GM21381 (cell line): ENCODE measurements at regions not wholly inside any gene's neighbourhood (a gene's known extent, or its start where the extent isn't known, plus 50 kb on each side); places are given as distances from the start of the nearest gene placed in this dataset.
"Not testable (repeated sequence)": the region's sequence is repeated elsewhere in the genome, so short reads cannot be mapped to it uniquely, and the experiment has no call there.

Experiments
- ATAC-seq: cut with Tn5 transposase; IDR thresholded peaks from one replicate; pipeline ENCODE4 v1.9.1; 2021; ENCODE audit warnings: mild to moderate bottlenecking, moderate library complexity; ENCODE audit not compliant: unreplicated experiment

DNA sequence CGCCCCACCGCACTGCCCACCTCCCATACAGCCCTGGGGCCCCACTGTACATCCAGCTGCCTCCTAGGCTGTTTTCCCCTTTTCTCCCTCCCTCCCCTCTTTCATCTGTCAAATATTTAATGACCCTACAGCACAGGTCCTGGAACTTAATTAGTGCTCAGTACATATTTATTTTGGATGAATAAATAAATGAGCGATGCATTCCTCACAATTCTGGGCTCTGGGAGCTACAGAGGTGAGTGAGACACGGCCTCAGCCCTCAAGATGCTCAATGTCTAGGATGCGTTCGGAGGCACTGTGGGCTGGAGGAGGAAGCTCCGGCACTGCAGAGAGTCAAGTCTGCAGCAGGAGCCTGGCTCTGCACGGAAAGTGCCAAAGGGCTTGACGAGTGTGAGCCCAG is 175.0 kb downstream of the FAM43A start:
- no peak for ATAC-seq

DNA sequence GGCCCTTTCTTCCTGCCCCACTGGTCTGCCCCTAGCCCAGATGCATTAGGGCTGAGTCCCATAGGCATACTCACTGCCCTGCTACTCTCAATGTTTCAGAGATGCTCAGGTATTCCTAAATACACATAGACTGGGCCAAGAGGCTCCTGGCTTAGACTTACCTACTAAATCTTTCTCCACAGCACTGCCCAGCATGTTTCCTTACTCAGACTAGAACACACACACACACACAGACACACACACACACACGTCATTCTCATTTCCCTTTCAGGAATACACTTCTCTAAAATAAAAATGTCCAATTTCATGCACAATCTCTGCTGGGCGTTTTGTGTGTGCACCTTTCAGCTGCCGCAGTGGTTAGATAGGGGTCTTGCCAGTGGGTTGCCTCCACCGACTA is 175.7 kb downstream of the FAM43A start:
- ATAC-seq: no peak

DNA sequence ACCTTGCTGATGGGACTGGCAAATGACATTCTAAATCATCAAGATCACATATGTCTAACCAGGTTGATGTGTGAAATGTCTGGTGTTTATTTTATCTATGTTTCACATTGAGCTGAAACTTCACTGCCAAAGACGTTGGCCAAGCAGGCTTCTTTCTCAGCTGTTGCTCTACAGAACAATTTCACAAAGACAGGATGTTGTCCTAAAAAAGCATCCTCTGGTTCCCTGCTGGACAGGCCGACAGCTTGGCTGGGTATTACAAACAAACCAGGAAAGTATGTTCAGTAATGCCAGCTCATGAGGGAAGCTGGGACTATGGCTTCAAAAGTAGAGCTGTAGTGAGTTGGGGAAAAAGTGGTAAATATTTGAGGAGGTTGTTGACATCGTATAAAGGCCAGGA is 179.4 kb downstream of the FAM43A start:
- no peak for ATAC-seq

DNA sequence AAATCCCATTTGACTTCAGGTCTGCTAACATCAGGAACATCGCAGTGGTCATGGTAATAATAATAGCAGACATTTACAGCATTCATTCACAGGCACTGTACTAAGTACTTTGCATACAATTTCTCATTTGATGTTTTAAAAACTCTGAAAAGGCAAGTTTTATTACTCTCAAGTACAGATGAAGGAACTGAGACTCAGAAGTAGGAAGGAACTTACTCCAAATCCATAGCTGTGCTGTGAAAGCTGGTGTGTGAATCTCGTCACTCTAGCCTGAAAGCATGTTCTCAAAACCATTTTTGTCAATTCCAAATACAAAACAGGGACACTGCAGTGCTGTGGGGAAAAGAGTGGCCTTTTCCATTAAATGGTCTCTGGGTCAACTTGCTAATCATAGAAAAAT is 179.9 kb downstream of the FAM43A start:
- ATAC-seq: no peak

DNA sequence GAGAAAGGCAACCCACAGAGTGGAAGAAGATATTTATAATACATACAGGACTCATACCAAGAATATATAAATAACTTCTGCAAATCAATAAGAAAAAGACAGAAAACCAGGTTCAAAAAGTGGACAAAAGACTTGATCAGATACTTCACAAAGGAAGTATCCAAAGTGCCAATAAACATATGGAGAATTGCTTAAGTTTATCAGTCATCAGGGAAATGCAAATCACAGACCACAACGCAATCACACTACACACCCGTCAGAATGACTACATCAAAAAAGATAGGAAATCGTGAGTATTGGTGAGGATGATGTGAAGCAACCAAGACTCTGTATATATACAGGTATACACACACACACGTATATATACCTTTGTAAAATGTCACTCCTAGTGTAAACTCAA is 180.6 kb downstream of the FAM43A start:
- no peak for ATAC-seq

DNA sequence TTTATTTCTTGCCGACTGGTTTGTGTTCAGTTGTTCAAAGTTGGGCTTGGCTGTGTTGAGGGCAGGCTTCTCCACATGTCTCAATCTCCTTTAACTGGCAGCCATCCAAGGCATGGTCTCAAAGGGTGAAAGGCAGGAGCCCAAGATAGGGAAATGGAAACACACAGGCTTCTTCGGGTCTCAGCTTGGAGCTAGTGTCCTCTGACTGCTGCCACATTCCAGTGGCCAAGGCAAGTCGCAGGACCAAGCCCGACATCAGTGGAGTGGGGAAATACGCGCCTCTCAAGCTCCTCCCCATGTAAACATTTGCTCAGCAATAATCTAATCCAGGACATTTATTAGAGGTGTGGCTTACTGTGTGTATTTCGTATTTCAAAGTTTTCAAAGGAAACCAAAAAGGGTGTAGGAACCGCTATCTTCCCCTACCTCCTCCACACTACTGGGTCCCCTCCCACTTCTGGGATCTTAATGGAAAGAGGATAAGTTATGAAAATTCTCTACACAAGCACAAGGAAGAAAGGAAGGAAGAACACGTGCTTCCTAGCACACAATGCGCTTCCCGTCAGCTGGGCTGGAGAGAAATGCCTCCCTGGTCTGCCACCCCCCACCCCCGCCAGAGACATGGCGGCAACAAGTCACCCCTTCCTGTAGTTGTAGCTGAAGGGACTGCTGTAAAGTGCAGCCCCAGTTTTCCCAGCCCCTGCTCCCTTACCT is 181.7 kb downstream of the FAM43A start:
- no peak for ATAC-seq

DNA sequence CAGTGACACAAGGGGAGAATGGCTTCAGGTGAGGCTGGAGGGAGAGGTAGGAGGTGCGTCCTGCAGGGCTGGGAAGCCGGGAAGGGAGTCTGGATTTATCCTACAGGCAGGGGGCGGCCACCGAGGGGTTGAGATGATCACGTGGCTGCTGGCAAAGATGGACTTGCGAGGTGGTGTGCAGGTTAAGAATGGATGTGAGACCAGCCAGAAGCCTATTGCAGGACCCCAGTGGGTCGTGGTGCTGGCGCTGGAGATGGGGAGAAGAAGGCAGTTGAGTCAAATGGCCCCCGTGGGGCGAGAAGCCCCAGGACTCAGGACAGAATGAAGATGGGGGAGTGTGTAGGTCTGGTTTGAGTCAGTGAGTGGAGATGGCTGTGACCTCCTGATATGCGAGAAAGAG is 183.1 kb downstream of the FAM43A start:
- ATAC-seq: no peak

DNA sequence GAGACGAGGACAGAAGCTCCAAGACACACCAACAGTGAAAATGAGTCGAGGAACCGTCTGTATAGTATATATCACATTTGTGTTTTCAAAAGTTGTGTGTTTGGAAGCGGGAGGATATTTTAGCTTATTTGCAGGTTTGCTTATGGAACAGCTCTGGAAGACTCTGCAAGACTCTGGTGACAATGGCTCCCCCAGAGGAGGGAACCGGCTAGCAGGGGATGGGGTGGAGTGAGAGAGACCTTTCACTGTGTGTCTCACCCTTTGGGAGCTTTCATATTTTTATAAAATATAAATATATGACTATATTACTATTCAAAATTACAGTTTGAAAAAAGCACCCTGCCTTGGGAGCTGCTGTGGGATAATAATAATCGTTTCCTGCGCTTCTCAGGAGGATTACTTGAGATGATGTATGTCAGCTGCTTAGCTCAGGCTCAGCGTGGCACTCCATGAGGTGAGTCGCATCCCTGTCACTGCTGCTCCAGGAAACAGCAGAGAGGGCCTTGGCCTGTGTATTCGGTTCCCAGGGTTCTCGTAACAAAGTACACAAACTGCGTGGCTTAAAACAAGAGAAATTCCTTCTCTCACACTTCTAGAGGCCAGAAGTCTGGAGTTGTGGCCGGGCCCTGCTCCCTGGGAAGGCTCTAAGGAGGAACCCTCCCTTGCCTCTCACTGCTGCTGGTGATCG is 183.9 kb downstream of the FAM43A start:
- ATAC-seq: no peak

DNA sequence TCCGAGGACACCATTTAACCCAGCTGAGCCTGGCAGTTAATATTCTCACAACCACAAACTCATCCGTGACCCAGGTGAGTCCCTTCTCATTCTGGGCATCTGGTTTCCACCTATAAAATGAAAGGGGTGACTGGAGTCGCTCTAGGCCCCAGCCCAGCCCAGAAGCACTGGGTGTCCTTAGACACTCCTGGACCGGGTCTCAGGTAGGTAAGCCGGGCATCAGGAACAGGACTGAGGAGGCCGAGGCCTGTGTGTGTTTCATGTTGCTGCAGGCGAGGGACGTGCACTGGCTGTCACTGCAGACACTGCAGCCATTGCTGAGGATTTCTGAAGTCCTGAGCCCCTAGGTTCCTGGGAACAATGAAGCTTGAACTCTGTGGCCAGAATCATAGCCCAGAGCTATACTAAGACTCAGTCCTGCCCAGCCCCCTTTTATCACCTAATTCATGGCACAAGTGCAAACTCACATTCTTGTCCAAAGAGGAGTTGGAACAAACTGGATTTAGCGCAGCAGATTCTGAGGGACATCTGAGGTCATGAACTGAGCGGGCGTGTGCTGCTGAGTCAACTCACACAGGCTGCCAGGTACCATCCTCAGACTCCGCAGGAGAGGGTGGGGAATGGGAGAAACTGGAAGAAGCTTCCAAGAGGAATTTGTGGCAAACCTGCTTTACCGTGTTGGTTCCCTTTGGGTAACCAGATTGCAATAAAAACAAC is 184.9 kb downstream of the FAM43A start:
- no peak for ATAC-seq

DNA sequence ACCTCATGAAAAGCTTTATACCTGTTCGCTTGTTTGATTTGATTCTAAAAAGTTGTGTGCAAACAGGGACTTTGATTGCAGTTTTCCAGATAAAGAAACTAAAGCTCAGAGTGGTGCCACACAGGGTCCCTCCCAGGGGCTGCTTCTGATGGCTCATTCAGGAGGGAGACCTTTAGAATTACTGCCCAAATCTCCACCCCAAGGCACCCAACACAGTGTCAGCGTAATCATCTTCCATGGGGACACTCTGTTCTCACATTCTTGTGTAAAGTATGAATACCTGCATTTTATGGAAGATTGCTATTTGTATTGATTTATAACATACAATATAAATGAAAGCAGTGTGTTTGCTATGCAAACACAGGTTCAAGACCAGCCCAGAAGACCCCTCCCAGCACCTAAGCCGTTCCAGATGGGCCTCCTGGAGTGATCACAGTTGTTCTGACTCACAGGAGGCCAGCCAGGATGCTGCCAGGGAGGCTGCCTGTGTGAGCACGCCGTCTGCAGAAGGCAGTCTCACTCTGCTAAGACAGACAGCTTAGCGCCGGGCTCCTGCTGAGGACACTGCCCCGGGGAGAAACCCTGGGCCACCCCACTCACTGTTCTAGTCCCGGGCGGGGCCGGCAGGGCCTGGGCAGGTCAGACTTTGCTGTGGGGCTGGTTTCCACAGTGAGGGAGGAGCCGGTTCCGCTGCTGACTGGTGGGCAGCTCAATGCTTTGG is 185.6 kb downstream of the FAM43A start:
- ATAC-seq: no peak

DNA sequence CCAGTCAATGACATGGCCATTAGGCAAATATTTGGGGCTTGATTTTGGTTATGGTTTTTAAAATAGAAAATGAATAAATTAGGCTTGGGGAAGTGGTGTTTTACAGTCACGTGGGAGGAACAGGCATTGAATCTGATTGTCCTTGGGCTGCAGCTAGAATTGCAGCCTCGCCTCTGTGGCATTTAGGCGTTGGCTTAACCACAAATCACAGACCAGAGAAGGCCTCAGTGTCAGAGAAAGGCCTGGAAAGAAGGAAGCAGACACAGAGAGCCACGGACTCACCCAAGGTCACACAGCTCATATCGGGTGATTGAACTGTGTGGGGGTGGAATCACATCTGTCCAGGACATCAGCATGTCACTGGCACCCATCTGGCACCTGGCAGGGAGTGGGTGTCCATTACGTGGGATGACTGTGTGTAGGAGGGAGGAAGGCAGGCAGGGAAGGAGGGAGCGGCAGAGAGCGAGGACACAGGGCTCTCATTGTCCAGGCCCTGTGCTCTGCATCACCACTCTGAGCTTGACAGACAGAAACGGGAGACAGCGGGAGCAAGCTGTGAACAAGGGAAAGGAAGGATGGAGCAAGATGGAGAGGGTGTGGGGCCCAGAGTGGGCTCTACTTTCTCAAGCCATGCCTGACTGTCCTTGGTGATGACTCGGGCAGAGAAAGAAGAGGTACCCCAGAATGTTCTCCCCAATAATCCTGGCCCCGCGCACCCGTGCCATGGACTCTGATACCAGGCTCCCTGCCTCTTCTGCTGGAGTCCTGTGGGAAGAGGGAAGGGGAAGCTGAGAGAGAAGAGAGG is 186.4 kb downstream of the FAM43A start:
- ATAC-seq: no peak

DNA sequence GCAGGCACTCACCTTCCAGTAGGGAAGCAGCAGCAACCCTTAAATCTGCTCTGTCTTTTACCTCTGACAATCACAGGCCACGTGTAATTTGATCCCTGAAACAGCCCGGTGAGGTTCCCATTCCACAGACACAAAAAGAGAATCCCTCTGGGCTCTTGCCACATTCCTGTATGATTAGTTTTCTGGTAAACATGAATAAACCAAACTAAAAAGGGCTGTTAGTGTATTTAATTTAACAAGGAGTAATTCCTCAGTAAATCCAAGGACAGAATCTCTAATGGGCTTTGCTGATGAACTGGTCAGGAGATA is 186.9 kb downstream of the FAM43A start:
- ATAC-seq: no peak

DNA sequence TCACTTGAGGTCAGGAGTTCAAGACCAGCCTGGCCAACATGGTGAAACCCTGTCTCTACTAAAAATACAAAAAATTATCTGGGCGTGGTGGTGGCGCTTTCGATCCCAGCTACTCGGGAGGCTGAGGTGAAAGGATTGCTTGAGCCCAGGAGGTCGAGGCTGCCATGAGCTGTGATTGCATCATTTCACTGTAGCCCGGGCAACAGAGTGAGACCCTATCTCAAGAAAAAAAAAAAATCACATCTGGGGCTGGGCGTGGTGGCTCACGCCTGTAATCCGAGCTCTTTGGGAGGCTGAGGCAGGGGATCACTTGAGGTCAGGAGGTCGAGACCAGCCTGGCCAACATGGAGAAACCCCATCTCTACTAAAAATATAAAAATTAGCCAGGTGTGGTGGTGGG is 187.8 kb downstream of the FAM43A start:
- not testable (repeated sequence) for ATAC-seq

DNA sequence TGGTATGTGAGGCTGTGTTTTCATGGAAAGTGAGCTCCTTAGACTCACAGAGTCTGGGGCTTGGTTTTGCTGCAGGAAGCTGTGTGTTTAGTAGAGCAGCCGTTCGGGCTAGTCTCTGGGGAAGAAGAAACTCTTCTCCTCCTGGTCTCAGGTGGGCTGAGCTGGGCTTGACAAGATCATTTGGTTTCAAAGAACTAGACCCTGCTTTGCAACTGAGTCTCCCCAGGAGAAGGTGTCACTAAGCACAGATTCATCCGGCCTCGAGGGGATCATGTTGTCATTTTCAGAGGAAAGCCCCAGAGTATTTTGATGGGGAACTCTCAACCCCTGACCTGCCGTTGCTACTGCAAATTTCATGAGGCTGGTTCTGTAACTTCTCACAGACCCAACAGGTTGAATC is 188.5 kb downstream of the FAM43A start:
- ATAC-seq: no peak

DNA sequence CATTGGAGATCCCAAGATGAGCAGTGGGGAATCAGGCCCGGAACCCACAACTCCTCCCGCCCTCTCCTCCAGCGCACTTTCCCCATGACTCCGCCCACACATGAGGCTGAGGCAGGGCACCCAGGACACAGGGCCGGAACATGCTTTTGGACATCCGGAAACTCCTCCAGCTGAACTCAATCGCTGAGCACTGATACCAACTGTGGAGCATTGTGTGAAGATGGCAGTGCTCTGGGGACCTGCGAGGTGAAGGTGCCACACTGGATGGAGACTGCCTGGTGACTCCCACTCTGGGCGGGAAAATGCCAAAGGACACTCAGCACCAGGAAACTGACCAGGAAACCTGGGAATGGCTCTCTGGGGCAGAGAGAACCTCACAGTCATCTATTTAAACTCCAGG is 189.1 kb downstream of the FAM43A start:
- ATAC-seq: no peak

DNA sequence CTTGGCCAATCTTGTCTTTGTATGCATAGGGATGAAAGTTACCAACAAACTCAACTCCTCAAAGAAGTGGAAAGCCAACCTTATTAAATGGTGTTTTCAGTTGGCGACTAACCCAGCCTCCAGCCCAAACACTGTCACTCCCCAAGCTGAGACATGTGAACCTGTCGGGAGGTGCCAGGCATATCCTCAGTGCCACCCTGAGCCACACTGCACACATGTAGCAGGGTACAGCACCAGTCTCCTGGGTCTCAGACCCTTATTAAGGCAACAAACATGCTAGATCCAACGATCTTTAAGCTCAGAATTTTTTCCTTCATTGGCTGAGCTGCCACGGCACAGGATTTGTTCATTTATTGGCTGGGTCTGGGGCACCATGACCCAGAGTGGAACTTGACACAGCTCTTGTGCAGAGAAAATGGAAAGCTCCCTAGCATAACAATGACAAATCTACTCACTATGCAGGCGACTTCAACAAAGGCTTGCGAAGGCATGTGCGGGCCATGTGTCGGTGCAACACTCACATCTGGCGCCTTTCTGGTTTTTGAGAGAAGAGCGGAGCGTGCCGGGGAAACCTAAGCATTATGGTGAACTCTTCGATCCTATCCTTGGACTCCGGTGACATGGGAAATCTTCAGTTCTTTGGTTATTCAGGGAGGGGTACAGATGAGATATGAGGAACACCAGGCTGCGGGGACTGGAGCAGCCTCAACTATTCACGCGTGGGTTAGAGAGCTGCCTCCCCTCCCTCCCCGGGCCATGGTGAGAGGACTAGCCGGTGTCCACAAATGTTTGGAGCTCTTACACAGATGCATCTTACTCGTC is 190.1 kb downstream of the FAM43A start:
- ATAC-seq: no peak

DNA sequence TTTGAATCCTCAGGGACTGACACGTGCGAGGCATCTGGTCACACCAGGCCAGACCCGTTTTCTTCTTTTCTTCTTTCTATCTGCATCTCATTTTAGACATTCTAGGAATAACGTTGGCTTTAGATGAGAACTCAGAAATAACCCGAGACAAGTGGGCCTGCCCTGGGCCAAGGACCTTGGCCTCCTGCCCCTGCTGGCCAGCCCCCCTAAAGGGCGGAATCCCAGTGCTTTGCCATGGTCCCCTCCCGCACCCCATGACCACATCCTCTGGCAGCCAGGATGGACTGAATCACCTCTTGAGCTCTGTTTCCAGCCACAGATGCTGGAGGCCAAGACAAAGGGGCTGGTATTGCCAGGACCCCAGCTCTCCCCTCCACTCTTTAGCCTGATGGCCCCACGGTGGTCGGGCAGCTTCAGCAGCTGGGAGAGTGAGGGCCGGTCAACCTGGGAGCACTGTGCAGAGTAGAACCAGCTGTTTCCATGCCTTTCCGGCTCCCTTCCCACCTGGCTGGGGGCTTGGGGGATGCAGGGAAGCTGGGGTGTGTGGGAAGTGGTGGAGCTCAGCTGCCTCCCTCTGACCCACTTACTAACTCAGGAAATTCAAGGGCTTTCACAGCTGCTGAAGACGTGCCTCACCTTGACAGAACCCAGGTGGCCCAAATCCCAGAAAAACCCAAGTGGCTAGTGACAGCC is 190.9 kb downstream of the FAM43A start:
- no peak for ATAC-seq

DNA sequence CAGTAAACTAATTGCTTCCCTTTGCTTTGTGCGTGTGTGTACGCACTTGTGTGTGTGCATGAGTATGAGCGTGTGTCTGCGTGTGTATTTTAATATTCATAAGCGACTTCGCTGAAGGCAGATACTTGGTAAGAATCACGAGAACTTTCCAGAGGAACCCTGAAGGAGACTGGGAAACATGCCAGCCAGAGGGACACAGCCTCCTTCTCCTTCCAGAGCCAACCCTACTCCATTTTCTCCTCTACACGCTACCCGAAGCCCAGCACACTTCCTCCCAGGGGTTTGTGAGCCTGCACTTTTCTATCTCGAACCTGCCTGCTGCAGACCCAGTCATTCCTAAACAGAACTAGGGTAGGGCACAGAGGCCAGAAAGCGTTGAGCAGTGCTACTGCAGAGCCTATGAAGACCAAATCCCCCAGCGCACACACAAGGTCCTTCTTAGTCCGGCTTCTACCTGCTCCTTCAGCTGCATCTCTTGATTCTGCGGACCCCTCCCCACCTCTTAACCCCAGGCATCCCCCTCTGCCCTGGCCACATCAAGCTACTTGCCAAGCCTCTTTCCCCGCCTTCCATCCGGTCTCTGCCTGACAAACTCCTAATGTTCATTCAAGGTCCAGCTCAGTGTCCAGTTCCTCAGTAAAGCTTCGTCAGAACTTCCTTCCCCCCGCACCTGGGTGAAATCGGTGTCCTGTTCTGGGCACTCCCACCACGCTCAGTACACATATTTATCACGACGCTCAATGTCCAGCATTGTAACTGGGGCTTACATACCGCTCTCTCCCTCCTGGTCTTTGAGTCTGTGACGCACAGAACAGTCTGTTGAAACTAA is 191.8 kb downstream of the FAM43A start:
- ATAC-seq: no peak
